MM.1S (cell line): ENCODE measurements at regions not wholly inside any gene's neighbourhood (a gene's known extent, or its start where the extent isn't known, plus 50 kb on each side); places are given as distances from the start of the nearest gene placed in this dataset.

Source experiments
- DNase-seq: peaks from one replicate; pipeline ENCODE4 v3.0.0-alpha.2; 2015
- H2AFZ ChIP-seq: fragments of 300-600 bp; sonication (generic); 2 replicates; pipeline ENCODE4 v1.6.0; 2016; ENCODE audit warnings: antibody characterized with exemption, low read length
- H3F3A ChIP-seq: fragments of 300-600 bp; sonication (generic); 2 replicates; pipeline ENCODE4 v1.6.1; 2016; ENCODE audit warnings: mild to moderate bottlenecking, antibody characterized with exemption, low read length, moderate library complexity, mixed read lengths; ENCODE audit not compliant: insufficient read depth
- H3K27ac ChIP-seq: fragments of 300-600 bp; sonication (generic); 2 replicates; pipeline ENCODE4 v1.5.1; 2016; ENCODE audit warnings: mild to moderate bottlenecking, low read length
- H3K27me3 ChIP-seq: fragments of 300-600 bp; sonication (generic); replicated peaks from 2 replicates; pipeline ENCODE4 v1.6.0; 2016; ENCODE audit warnings: low read length; ENCODE audit not compliant: insufficient read depth
- H3K36me3 ChIP-seq: fragments of 300-600 bp; sonication (generic); replicated peaks from 2 replicates; pipeline ENCODE4 v1.6.1; 2016; ENCODE audit warnings: mild to moderate bottlenecking, low read length, mixed read lengths; ENCODE audit not compliant: insufficient read depth
- H3K4me1 ChIP-seq: fragments of 300-600 bp; sonication (generic); 2 replicates; pipeline ENCODE4 v1.6.1; 2016; ENCODE audit warnings: low read length, mixed read lengths
- H3K4me2 ChIP-seq: fragments of 300-600 bp; sonication (generic); 2 replicates; pipeline ENCODE4 v1.6.0; 2016; ENCODE audit warnings: low read depth, low read length
- H3K4me3 ChIP-seq: fragments of 300-600 bp; sonication (generic); 2 replicates; pipeline ENCODE4 v1.5.1; 2016; ENCODE audit warnings: low read length, mixed read lengths
- H3K79me2 ChIP-seq: fragments of 300-600 bp; sonication (generic); 2 replicates; pipeline ENCODE4 v1.6.1; 2016; ENCODE audit warnings: mixed run types, low read length, mixed read lengths
- H3K9ac ChIP-seq: fragments of 300-600 bp; sonication (generic); 2 replicates; pipeline ENCODE4 v1.6.1; 2016; ENCODE audit warnings: low read length, mixed read lengths
- H3K9me2 ChIP-seq: fragments of 300-600 bp; sonication (generic); replicated peaks from 2 replicates; pipeline ENCODE4 v1.6.1; 2016; ENCODE audit warnings: mild to moderate bottlenecking, low read length, mixed read lengths; ENCODE audit not compliant: insufficient read depth
- H3K9me3 ChIP-seq: fragments of 300-600 bp; sonication (generic); replicated peaks from 2 replicates; pipeline ENCODE4 v1.6.1; 2016; ENCODE audit warnings: mild to moderate bottlenecking, low read length, mixed read lengths; ENCODE audit not compliant: insufficient read depth
- H4K20me1 ChIP-seq: fragments of 300-600 bp; sonication (generic); 2 replicates; pipeline ENCODE4 v1.6.1; 2016; ENCODE audit warnings: mild to moderate bottlenecking, low read length, moderate library complexity, mixed read lengths; ENCODE audit not compliant: insufficient read depth
- CTCF ChIP-seq: fragments of 300-600 bp; sonication (generic); IDR thresholded peaks from 2 replicates; pipeline ENCODE4 v1.5.1; 2016; ENCODE audit warnings: antibody characterized with exemption, low read length, mixed read lengths
- EZH2 ChIP-seq: fragments of 300-600 bp; sonication (generic); optimal IDR thresholded peaks from 2 replicates; pipeline ENCODE3; 2017; ENCODE audit warnings: low read depth, mild to moderate bottlenecking, antibody characterized with exemption, low read length, mixed read lengths
- EZH2phosphoT487 ChIP-seq: fragments of 300-600 bp; sonication (generic); IDR thresholded peaks from 2 replicates; pipeline ENCODE4 v1.6.1; 2018; ENCODE audit warnings: antibody characterized with exemption, low read length

DNA sequence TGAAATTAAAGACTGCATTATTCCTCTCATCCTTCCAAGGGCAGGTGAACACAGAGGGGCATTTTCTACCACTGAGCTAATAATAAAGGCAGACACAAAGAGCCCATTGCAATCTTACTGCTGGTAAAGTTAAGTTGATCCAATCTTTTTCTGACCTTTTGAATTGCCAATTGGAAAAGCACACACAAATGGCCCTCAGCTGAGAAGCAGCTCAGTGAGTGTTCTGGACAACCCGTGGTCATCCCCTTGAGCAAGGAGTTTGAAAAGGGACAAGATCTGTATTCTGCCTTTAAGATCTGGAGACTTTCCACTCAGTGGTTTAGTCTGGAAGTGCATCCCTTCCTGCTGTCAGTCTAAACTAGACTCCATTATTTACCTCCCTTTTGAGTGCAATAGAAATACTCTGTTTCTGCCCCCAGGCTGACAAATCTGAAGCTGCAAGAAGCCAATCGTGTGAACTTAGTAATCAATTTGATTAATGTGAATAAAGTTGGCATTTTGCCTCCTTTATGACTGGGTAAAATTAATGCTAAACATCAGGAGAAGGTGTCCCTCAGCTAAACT, 835.7 kb downstream of the MAT2B start:
- Histone ChIP-seq H4K20me1 (no peaks in the 10 kb centered on the region), H3K27me3 (no peaks in the 10 kb centered on the region), H3F3A (no peaks in the 10 kb centered on the region), H3K36me3 (no peaks in the 10 kb centered on the region), H3K27ac (no peak overlapping the region), H2AFZ (no peak overlapping the region), H3K4me2 (no peak overlapping the region), H3K79me2 (no peaks in the 10 kb centered on the region), H3K9me2 (no peaks in the 10 kb centered on the region), H3K9ac (no peak overlapping the region), H3K4me1 (no peaks in the 10 kb centered on the region), H3K9me3 (no peaks in the 10 kb centered on the region), H3K4me3 (no peak overlapping the region)
- TF ChIP-seq CTCF (no peak), EZH2 (no peak), EZH2phosphoT487 (no peak)
- no peak for DNase-seq

DNA sequence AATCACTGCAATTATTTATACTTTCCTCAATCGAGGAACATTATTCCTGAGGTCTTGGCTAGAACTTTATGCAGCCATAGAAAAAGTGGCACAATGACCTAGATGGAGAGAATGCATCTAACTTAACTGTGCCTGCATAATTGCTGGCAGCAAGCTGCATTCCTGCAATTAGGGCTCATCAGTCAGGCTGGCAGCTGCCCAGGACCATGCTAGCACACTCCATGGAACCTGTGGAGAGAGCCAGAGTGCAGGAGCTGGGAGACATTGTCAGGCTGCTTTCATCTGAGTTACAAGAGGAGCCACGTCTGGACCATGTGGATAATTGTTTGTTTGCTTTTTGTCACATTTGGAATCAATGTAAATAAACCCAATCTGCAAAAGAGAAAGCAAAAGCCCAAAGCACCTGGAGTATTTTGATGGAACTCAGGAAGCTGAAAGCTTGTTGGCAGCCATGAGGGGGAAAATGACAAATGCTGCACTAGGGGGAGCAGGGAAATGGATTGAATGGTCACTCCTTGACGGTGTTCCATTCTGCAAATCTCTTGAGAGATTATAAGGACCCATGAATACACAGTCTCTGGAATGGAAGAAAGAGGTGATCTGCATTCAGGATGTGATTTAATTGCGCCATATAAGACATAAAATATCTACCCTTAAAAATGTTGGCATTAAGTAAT, 839.9 kb downstream of the MAT2B start:
- no peak for DNase-seq
- Histone ChIP-seq H3K9me3 (no peaks in the 10 kb centered on the region), H3K36me3 (no peaks in the 10 kb centered on the region), H3F3A (no peaks in the 10 kb centered on the region), H3K4me1 (no peaks in the 10 kb centered on the region), H3K9me2 (no peaks in the 10 kb centered on the region), H3K4me2 (no peak overlapping the region), H2AFZ (no peak overlapping the region), H3K27ac (no peak overlapping the region), H3K79me2 (no peaks in the 10 kb centered on the region), H3K27me3 (no peaks in the 10 kb centered on the region), H3K4me3 (no peak overlapping the region), H4K20me1 (no peaks in the 10 kb centered on the region), H3K9ac (no peak overlapping the region)
- TF ChIP-seq EZH2phosphoT487: no peak

DNA sequence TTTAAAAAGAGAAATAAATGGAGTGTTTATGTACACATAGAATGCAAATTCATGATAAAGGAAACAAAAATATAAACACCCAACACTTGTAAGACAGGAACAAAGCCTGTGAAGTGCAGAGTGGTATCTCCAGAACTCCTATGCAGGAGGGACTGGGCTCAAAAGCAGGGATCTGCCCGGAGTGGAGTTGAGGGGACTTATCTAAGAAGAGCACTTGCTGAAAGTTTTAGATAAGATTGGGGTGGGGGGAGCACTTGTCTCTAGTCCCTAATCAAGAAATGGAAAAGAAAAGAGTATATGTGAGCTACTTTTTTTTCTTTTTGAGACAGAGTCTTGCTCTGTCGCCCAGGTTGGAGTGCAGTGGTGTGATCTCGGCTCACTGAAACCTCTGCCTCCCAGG, 840.4 kb downstream of the MAT2B start:
- Histone ChIP-seq H3K4me3 (no peak overlapping the region), H3K4me2 (no peak overlapping the region)
- no peak for DNase-seq

DNA sequence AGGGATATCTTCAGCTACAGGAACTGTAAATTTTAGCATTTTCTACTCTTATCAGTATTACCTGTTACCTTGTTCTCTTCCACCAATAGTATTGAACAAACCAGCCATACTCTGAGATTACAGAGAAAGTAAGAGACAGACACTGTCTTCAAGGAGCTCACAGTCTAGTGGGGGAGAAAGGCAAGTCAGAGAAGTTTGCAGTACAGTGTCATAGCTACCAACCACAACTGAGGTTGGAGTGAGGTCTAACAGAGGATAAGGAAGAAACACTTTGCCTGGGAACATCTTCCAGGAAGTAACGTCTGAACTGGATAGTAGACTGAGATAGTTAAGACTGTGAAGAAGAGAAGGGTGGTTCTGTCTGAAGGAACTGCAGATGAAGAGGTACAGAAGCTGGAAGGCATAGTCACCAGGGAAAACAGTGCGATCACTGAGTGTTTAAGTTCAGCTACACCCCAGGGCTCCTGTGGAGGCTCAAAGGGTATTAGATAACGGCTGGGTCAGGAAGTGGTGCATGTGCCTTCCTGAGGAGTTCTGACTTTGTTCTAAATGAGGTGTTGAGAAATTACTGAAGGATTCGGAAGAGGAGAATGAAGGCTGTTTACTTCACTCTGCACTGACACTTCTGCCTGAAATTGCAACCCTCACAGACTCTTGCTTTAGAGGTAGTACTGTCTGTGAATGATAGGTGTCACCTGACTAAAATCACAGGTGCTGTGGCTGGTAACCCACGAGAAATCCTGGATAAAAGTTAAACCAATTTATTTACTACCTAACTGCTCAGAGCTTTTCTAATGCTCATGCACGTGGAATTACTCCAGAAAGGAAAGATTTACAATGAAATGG, 841.6 kb downstream of the MAT2B start:
- no peaks in the 10 kb centered on the region for H3K9me2 ChIP-seq
- H3K27me3 ChIP-seq: no peaks in the 10 kb centered on the region
- no peak overlapping the region for H3K27ac ChIP-seq
- no peak overlapping the region for H2AFZ ChIP-seq
- no peak for DNase-seq
- H3K4me1 ChIP-seq: no peaks in the 10 kb centered on the region
- no peaks in the 10 kb centered on the region for H3K36me3 ChIP-seq
- no peak overlapping the region for H3K4me3 ChIP-seq
- H4K20me1 ChIP-seq: no peaks in the 10 kb centered on the region
- no peaks in the 10 kb centered on the region for H3F3A ChIP-seq
- H3K79me2 ChIP-seq: no peaks in the 10 kb centered on the region
- TF ChIP-seq CTCF (no peak), EZH2phosphoT487 (no peak)
- H3K9ac ChIP-seq: no peak overlapping the region
- H3K4me2 ChIP-seq: no peak overlapping the region
- H3K9me3 ChIP-seq: no peaks in the 10 kb centered on the region

More for the DNA sequence above, 840.4 kb downstream of the MAT2B start:
- H3K79me2 ChIP-seq: no peaks in the 10 kb centered on the region
- no peak overlapping the region for H2AFZ ChIP-seq
- H4K20me1 ChIP-seq: no peaks in the 10 kb centered on the region
- no peaks in the 10 kb centered on the region for H3K27me3 ChIP-seq
- H3K9ac ChIP-seq: no peak overlapping the region
- H3K9me2 ChIP-seq: no peaks in the 10 kb centered on the region
- TF ChIP-seq EZH2phosphoT487 (no peak), EZH2 (no peak)
- no peaks in the 10 kb centered on the region for H3K4me1 ChIP-seq
- no peaks in the 10 kb centered on the region for H3F3A ChIP-seq
- H3K36me3 ChIP-seq: no peaks in the 10 kb centered on the region
- H3K27ac ChIP-seq: no peak overlapping the region
- no peaks in the 10 kb centered on the region for H3K9me3 ChIP-seq
